DMS114 treated with DMSO at 0.1 percent for 48 hours (cell line): ENCODE measurements at regions not wholly inside any gene's neighbourhood (a gene's known extent, or its start where the extent isn't known, plus 50 kb on each side); places are given as distances from the start of the nearest gene placed in this dataset.

Source experiments
- DNase-seq: peaks from one replicate; lab custom pipeline; 2025; ENCODE audit not compliant: unreplicated experiment; lab: John Stamatoyannopoulos, UW

GRCh38 chr1:87603626-87604025 is 274.9 kb downstream of the LMO4 start:
- DNase-seq = no peak

- DNase-seq = no peak
Measured at GRCh38 chr1:87612956-87613355, 284.3 kb downstream of the LMO4 start.

- DNase-seq = no peak
Measured at GRCh38 chr1:87615491-87615890, 286.8 kb downstream of the LMO4 start.

GRCh38 chr1:87615901-87616300 is 287.2 kb downstream of the LMO4 start:
- DNase-seq = no peak

- DNase-seq = no peak
Measured at GRCh38 chr1:87620807-87621206, 292.1 kb downstream of the LMO4 start.

GRCh38 chr1:87629673-87630072 is 301.0 kb downstream of the LMO4 start:
- no peak for DNase-seq

- DNase-seq = no peak
Measured at GRCh38 chr1:87632232-87632631, 303.6 kb downstream of the LMO4 start.

- DNase-seq = no peak
Measured at GRCh38 chr1:87636198-87636892, 307.7 kb downstream of the LMO4 start.

- DNase-seq = no peak
Measured at GRCh38 chr1:87638636-87639035, 310.0 kb downstream of the LMO4 start.

- no peak for DNase-seq
Measured at GRCh38 chr1:87641996-87642395, 313.3 kb downstream of the LMO4 start.

- DNase-seq = no peak
Measured at GRCh38 chr1:87642581-87643221, 314.0 kb downstream of the LMO4 start.

GRCh38 chr1:87644033-87644578 is 315.4 kb downstream of the LMO4 start:
- no peak for DNase-seq

- no peak for DNase-seq
Measured at GRCh38 chr1:87644579-87645190, 316.0 kb downstream of the LMO4 start.

- DNase-seq = no peak
Measured at GRCh38 chr1:87647430-87648177, 318.9 kb downstream of the LMO4 start.

GRCh38 chr1:87648323-87649119 is 319.8 kb downstream of the LMO4 start:
- no peak for DNase-seq

GRCh38 chr1:87650306-87650705 is 321.6 kb downstream of the LMO4 start:
- DNase-seq = no peak

GRCh38 chr1:87652176-87652575 is 323.5 kb downstream of the LMO4 start:
- DNase-seq = no peak

- DNase-seq = no peak
Measured at GRCh38 chr1:87665151-87665550, 336.5 kb downstream of the LMO4 start.

GRCh38 chr1:87666681-87667080 is 338.0 kb downstream of the LMO4 start:
- DNase-seq = no peak

- DNase-seq = no peak
Measured at GRCh38 chr1:87669674-87670073, 341.0 kb downstream of the LMO4 start.

GRCh38 chr1:87673309-87673708 is 344.6 kb downstream of the LMO4 start:
- DNase-seq = no peak
